NCI-H128 (cell line): ENCODE measurements at regions not wholly inside any gene's neighbourhood (a gene's known extent, or its start where the extent isn't known, plus 50 kb on each side); places are given as distances from the start of the nearest gene placed in this dataset.
"Not testable (repeated sequence)": the region's sequence is repeated elsewhere in the genome, so short reads cannot be mapped to it uniquely, and the experiment has no call there.

Experiments used
- DNase-seq: peaks from one replicate; lab custom pipeline; 2025; ENCODE audit not compliant: unreplicated experiment; lab: John Stamatoyannopoulos, UW

DNA sequence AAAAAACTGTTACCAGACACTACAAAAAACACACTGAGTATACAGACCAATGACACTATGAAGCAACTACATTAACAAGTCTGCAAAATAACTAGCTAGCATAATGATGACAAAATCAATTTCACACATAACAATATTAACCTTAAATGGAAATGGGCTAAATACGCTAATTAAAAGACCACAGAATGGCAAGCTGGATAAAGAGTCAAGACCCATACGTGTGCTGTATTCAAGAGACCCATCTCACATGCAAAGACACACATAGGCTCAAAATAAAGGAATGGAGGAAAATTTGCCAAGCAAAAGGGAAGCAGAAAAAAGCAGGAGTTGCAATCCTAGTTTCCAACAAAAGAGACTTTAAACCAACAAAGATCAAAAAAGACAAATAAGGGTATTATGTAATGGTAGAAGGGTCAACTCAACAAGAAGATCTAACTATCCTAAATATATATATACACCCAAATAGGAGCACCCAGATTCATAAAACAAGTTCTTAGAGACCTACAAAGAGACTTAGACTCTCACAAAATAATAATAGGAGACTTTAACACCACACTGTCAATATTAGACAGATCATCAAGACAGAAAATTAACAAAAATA lies 158.6 kb downstream of the ALDH8A1 start:
- not testable (repeated sequence) for DNase-seq

DNA sequence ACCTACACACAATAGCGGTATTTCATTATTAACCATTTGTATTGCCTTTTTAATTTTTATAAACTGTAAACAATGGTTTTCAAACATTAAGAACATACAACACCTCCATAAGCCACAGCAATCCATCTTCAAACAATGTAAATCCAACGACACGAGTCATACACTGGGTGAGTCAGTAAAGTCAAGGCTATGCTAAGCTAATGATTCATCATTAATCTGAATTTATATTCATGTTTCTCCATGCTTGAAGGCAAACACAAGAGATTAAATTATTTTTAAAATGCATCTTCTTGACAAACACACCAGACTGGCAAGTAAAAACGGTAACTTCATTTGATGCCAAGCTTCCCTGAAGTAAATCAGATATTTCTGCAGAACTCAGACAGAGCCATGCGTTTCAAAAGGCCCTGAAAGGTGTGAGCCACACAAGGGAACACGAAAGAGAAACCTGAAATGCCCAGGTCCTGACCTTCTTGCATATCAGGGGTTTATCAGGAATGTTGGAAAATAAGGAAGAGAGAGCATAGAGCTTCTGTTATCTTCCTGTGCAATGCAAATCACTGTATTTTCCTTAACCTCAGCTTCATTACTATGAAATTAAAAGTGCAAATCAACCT lies 162.5 kb downstream of the ALDH8A1 start:
- DNase-seq, result no peak

DNA sequence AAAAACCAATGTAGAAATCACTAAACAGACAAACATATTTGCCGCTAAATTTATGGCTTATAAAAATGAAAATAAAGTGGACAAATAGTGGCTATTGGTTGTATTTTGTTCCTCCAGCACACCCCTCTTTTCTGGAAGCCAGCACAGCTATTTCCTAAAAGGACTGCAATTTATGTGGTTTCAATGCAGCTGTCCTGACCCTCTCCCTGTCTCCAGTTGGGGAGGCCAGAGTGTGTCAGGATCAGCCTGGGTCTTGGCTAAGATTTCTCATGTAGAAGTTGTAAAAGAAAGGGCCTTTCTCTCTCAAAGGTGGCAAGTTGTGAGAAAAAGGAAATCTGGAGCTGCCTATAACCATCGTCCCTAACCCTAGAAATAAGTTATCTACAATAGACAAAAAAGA lies 165.6 kb downstream of the ALDH8A1 start:
- no peak for DNase-seq

DNA sequence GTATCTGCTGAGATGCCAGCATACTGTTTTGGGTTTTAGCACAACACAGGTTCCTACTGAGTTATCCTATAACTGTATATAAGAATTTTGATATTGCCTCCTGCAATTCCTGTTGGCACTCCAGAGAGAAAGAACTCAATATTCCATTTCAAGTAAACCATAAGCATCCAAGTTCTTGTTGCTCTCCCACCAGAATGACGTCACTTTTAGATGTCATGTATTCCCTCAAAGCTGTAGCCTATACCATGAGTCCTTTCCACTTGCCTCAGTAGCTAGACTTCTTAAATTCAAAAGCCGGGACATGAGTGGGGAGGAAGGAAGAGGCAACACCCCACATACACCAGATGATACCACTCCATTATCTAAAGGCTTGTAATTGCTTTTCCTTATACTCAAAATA lies 171.5 kb downstream of the ALDH8A1 start:
- no peak for DNase-seq

DNA sequence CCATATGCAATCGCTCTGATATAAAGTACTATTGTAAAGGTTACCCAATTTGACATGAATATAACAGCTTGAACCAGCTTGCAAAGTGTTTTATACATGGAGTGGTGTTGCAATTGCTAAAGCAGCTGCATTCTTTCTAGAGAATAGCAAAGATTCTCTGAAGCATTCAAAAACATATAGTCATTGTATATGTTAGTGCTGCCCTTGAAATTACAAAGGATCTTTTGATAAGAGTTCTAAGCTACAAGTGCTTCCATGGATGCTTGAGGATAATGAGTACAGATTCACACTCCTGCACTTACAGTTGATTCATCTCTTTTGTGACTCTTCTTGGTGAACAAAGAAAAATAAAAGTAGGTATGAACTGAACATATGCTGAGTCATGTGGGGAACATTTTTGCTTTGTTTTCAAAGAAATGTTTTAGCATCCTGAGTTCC lies 175.7 kb downstream of the ALDH8A1 start:
- DNase-seq, result no peak

DNA sequence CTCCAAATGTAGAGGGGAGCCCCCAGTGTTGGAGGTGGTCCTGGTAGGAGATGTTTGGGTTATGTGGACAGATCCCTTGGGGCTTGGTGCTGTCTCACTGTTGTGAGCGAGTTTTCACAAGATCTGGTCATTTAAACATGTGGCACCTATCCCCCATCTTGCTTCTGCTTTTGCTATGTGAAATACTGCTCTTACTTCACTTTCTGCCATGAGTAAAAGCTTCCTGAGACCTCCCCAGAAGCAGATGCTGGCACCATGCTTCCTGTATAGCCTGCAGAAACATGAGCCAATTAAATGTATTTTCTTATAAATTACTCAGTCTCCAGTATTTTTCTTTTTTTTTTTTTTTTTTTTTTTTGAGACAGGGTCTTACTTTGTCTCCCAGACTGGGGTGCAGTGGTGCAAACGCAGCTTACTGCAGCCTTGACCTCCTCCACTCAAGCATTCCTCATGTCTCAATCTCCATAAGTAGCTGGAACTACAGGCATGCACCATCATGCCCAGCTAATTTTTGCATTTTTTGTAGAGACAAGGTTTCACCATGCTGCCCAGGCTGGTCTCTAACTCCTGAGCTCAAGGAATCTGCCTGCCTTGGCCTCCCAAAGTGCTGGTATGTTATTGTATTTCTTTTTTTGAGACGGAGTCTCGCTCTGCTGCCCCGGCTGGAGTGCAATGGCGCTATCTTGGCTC lies 177.1 kb downstream of the ALDH8A1 start:
- DNase-seq, result no peak

DNA sequence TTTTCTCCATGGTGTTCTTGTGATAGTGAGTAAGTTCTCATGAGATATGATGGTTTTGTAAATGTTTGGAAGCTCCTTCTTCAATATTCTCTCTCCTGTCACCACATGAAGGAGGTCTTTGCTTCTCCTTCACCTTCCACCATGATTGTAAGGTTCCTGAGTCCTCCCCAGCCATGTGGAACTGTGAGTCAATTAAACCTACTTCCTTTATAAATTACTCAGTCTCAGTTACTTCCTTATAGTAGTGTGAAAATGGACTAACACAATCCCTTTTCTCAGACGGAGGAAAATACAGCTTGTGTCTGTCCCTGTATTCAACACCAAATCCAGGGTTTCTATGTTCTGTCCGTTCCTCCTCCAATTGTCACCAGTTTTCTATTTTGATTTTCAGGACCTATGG lies 181.0 kb downstream of the ALDH8A1 start:
- DNase-seq, result no peak

DNA sequence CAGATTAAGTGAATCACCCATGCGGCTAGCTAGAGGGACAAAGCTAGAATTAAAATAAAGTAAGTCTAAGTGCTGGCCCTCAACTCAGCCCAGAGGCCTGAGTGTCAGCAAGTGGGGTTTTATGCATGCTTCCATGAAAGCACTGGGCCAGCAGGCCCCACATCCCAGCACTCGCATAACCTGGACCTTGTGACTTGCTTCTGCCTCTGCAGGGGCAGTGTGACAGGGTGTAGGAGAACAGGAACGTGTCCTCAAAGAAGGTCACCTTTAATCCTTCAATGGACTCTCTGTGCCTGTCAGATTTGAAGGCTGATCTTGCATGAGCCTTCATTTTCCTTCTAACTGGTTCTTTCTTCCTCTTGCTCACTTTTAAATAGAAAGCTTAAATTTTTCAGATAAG lies 183.4 kb downstream of the ALDH8A1 start:
- DNase-seq, result no peak

DNA sequence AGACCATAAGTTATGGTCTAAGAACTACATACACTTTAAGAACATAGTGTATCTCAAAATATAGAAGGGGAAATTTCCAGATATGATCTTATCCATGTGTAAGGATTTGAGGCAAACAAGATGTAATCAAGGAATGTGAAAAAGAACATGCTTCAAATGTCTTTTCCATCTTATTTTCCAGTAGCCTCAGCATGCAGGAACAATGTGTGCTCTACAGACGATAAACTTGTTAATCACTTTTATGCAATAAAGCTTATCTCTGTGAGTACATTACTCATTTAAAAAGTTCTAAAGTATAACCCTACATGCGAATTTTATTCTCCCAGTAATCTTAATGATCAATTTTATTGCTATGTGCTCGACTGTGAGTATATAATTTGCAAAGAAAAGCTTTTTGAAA lies 185.2 kb downstream of the ALDH8A1 start:
- no peak for DNase-seq

DNA sequence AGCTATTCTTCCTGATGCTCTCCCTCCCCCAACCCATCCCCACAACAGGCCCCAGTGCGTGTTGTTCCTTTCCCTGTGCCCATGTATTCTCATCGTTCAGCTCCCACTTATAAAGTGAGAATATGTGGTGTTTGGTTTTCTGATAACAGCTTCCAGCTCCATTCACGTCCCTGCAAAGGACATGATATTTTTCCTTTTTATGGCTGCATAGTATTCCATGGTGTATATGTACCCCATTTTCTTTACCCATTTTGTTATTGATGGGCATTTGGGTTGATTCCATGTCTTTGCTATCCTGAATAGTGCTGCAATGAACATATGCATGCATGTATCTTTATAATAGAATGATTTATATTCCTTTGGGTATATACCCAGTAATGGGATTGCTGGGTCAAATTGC lies 186.3 kb downstream of the ALDH8A1 start:
- DNase-seq, result not testable (repeated sequence)

DNA sequence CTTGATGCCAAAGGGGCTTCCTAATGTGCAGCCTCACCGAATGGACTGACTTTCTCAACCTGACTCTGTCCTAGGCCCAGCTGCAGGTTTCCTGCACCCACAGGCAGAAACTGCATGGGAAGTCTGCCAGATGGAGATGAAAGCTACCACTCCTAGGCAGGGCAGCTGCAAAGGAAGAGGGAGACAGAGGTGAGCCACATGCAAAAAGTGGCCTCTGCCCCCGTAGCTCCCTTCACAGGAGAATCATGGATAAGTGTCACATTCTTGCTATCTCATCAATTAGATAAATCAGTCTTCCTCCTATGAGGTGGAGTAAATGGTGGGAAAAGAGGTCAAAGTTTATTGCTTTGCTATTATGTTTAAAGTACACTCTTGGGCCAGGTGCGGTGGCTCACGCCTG lies 191.3 kb downstream of the ALDH8A1 start:
- DNase-seq, result no peak

DNA sequence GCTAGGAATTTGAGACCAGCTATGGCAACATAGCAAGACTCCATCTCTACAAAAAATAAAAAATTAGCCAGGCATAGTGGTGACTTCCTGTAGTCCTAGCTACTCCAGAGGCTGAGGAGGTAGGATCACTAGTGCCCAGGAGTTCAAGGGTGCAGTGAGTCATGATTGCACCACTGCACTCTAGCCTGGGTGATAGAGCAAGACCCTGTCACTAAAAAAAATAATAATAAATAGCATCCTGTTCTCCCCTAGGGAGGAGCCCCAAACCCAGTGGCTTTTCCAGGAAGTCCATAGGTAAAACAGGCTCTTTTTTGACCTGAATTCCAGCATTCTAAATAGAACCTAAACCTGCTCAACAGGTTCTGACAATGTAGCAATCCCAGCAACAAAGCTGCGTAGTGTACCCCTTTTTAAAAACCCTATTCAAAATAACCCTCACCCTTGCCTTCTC lies 192.0 kb downstream of the ALDH8A1 start:
- DNase-seq, result no peak

DNA sequence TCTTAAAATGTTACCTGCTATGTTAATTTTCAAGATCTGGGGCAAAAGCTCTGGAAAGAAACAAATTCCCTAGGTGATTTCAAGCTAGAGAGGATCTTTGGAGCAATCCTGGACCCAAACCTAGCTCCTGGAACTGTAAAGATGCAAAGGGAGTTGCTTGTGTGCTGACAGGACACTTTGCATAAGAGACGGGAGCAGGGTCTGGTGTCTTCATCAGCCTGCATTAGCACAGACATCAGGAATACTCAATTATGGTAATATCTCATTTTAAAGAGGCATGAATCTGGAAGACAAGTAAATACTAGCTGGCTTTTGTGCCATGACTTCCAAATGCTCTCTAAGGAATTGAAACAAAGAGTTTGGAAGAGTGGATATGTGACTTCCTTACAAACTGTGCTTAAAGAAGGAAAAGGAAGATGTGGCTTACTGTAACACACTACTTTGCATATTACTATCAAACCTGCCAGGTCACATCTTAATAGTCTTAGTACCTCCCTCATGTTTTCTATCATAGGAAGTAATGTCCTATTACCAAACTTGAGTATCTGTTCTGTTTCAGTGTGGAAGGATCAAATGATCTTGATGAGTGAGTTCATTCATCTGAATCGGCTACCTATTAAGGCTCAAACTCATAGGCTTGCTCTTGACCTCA lies 193.4 kb downstream of the ALDH8A1 start:
- no peak for DNase-seq

DNA sequence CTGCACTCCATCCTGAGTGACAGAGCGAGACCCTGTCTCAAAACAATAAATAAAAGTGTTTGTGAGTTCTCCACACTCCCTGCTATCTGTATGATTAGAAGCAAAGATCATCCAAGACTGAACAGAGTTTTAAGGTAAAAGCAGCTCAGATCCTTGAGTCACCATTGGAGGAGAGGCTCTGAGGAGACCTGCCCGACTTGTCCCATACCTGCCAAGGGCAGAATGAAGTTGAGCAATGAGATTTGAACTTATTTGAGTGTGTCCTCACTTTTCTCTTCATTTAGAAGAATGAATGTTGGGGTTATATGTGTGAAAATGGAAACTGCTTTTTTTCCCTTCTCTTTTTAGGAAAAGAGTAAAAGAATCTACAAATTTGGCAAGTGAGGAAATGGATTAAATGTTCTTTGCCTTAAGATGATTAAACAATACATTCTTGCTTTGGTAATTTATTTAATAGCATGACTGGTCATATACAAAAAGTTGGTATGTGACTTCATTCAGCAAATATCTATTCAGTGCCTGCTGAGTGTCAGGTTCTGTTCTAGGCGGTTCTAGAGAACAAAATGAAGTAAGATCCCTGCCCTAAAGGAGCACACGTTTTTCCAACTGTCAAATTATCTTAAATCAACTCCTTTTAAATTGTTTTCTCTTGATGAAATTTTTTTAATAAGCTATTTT lies 195.7 kb downstream of the ALDH8A1 start:
- DNase-seq, result no peak

DNA sequence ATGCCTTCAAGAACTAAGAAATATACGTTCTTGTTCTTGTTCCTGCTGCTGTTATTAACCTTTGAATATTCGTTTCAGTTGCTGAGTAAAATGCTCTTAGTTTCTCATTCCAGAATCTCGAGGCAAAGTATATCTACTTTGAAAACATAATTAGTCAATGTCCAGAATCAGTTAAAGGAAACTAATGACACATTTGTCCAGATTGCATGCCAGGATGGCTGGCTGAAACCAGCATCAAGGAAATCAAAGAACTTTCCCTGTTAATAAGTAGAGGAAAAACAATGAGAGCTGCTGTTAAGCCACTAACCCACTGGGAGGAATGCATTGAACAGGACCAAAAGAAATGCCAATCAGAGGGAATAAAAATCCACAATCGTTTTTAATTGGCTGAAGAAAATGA lies 196.9 kb downstream of the ALDH8A1 start:
- DNase-seq, result no peak

DNA sequence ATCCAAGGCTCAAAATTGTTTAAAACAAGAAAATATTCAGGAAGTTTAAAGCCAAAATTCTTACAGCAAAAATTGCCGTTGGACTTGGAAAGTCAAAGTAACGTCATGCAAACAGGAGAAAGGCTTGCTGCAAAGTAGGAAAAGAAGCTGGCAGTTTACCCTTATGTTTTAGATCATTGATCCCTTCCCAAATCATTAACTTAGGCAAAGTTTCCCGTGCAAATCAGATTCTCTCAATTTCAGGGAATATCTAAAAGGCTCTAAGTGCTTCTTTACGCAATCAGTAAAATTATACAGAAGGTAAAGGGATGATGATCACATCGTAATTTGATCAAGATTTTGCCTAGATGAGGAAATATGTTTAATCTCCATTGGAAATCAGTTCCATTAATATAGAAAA lies 197.5 kb downstream of the ALDH8A1 start:
- DNase-seq, result no peak

DNA sequence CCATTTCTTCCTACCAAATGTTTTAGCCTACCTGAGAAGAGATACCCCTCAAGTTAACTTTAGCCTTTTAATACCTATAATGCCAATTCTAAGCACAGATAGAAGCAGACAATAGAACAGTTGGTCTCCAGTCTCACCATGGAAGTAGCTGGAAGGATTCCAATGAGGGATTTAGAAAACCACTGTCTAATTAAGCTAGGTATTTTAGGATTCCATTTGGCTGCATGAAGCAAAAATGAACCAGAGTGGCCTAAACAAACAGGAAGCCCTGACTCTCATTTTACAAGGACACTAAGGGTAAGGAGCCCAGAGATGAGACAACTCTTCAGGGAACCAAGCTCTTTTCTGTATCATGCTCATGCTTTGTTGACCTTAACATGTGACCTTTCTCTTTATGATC lies 199.2 kb downstream of the ALDH8A1 start:
- no peak for DNase-seq

DNA sequence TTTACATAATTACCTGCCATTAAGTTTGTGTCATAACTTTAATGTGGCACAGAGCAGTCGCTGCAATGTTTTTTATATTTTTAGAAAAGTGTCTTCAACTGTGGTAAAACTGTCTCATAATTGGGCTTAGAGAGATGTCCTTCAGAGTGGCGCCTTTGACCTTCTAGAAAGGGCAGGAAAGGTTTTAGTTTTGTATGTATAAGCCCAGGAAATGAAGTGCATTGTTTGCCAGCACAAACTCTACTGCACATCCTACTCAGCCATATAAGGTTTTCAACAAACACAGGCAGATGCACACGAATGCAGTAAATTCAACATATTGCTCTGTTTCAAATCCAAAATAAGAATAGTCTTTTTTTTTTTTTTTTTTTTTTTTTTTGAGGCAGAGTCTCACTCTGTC lies 201.4 kb downstream of the ALDH8A1 start:
- no peak for DNase-seq

DNA sequence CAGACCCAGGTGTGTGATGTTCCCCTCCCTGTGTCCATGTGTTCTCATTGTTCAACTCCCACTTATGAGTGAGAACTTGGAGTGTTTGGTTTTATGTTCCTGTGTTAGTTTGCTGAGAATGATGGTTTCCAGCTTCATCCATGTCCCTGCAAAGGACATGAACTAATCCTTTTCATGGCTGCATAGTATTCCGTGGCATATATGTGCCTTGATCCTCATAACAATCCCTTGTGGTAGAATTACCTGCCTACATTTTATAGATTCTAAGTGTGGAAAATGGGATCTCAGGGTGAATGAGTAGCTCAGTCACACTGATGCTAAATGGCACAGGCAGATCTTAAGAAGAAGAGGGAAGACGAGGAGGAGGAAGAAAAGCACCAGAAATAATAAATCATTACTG lies 202.7 kb downstream of the ALDH8A1 start:
- DNase-seq, result not testable (repeated sequence)

DNA sequence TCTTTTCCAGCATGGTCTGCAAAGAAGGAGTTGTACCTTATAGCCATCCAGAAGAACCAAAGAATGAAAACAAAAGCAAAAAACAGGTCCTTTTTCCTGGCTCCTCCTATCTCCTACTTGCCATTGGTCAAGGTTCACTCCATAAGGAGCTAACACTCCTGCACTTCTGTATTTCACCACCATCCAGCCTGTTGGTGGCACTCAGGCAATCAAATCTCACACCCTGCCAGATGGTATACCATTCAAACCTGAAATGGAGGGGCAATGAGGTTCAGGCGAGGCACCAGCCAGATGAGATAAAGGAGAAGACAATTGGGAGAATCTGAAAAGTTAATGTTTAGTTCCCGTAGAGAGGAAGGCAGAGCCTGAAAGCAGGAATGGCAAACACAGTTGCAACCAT lies 203.8 kb downstream of the ALDH8A1 start:
- no peak for DNase-seq

DNA sequence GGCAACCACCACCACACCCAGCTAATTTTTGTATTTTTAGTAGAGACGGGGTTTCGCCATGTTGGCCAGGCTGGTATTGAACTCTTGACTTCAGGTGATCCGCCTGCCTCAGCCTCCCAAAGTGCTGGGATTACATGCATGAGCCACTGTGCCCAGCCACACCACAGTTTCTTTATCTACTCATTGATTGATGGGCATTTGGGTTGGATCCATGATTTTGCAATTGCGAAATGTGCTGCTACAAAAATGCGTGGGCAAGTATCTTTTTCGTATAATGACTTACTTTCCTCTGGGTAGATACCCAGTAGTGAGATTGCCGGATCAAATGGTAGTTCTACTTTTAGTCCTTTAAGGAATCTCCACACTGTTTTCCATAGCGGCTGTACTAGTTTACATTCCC lies 204.7 kb downstream of the ALDH8A1 start:
- not testable (repeated sequence) for DNase-seq
